IMR-90 (cell line): ENCODE measurements at regions not wholly inside any gene's neighbourhood (a gene's known extent, or its start where the extent isn't known, plus 50 kb on each side); places are given as distances from the start of the nearest gene placed in this dataset.

Experiments used
- ATAC-seq: fragments of 200-7000 bp; cut with Tn5 transposase; 2 replicates; pipeline ENCODE4 v1.9.1; 2020; ENCODE audit warnings: low read depth, mild to moderate bottlenecking, moderate library complexity
- BruUV-seq: library from RNA; stranded (reverse); fragments of 400-500 nt; replicated peaks from 2 replicates; lab custom pipeline; 2021; lab: Mats Ljungman, UMichigan
- CTCF ChIA-PET: fragments of 300-600 bp; formaldehyde crosslinking; extraction: SDS; loops from one replicate; lab custom pipeline; 2021; ENCODE audit warnings: antibody characterized with exemption; lab: Yijun Ruan, JAX
- POLR2A ChIA-PET: fragments of 300-600 bp; sonication (Branson Sonifier 250); formaldehyde crosslinking; loops from one replicate; lab custom pipeline; 2022; ENCODE audit warnings: antibody characterized with exemption; ENCODE audit not compliant: unreplicated experiment; lab: Charles Lee
- DNase-seq: peaks from one replicate; pipeline ENCODE4 v3.0.0; 2013
- H2AFZ ChIP-seq: replicated peaks from 2 replicates; pipeline ENCODE3; 2013; ENCODE audit warnings: low read length, mild to moderate bottlenecking; ENCODE audit not compliant: poor library complexity
- H2AK5ac ChIP-seq: 2 replicates; pipeline ENCODE4 v1.6.1; 2013; ENCODE audit warnings: low read depth, low read length, inconsistent platforms
- H2AK9ac ChIP-seq: replicated peaks from 2 replicates; pipeline ENCODE3; 2013; ENCODE audit warnings: mild to moderate bottlenecking, low read depth, low read length, moderate library complexity; ENCODE audit not compliant: poor library complexity
- H2BK120ac ChIP-seq: 2 replicates; pipeline ENCODE4 v1.6.1; 2013; ENCODE audit warnings: low read depth, low read length, inconsistent platforms
- H2BK15ac ChIP-seq: 3 replicates; pipeline ENCODE4 v1.6.1; 2013; ENCODE audit warnings: low read depth, low read length, inconsistent platforms
- H2BK20ac ChIP-seq: 2 replicates; pipeline ENCODE4 v1.6.1; 2013; ENCODE audit warnings: low read depth, mild to moderate bottlenecking, inconsistent platforms, low read length, moderate library complexity
- H2BK5ac ChIP-seq: 2 replicates; pipeline ENCODE4 v1.6.1; 2013; ENCODE audit warnings: mild to moderate bottlenecking, low read depth, low read length, inconsistent platforms; ENCODE audit not compliant: poor library complexity, severe bottlenecking
- H3K14ac ChIP-seq: replicated peaks from 2 replicates; pipeline ENCODE4 v1.6.1; 2013; ENCODE audit warnings: low read depth, low read length, inconsistent platforms
- H3K18ac ChIP-seq: 2 replicates; pipeline ENCODE4 v1.6.1; 2013; ENCODE audit warnings: low read depth, low read length, control low read depth
- H3K23ac ChIP-seq: 2 replicates; pipeline ENCODE4 v1.6.1; 2013; ENCODE audit warnings: low read depth, low read length, inconsistent platforms
- H3K27ac ChIP-seq: 2 replicates; pipeline ENCODE4 v1.5.1; 2013; ENCODE audit warnings: mild to moderate bottlenecking, control low read depth, low read length; ENCODE audit not compliant: insufficient read depth
- H3K27me3 ChIP-seq: 2 replicates; pipeline ENCODE4 v1.6.1; 2013; ENCODE audit warnings: low read length; ENCODE audit not compliant: control insufficient read depth, insufficient read depth
- H3K36me3 ChIP-seq: 2 replicates; pipeline ENCODE4 v1.6.1; 2013; ENCODE audit warnings: low read length, mixed read lengths; ENCODE audit not compliant: control insufficient read depth, insufficient read depth
- H3K4ac ChIP-seq: 2 replicates; pipeline ENCODE4 v1.6.1; 2013; ENCODE audit warnings: low read depth, low read length, inconsistent platforms
- H3K4me1 ChIP-seq: 2 replicates; pipeline ENCODE4 v1.6.1; 2013; ENCODE audit warnings: low read length, mixed read lengths; ENCODE audit not compliant: control insufficient read depth, insufficient read depth
- H3K4me2 ChIP-seq: 2 replicates; pipeline ENCODE4 v1.6.1; 2013; ENCODE audit warnings: low read depth, mild to moderate bottlenecking, control low read depth, low read length, moderate library complexity
- H3K4me3 ChIP-seq: 2 replicates; pipeline ENCODE4 v1.5.1; 2013; ENCODE audit warnings: low read depth, mild to moderate bottlenecking, control low read depth, low read length, moderate library complexity; ENCODE audit not compliant: insufficient read depth
- H3K56ac ChIP-seq: 2 replicates; pipeline ENCODE4 v1.6.1; 2013; ENCODE audit warnings: low read length, inconsistent platforms; ENCODE audit not compliant: insufficient read depth; ENCODE audit errors: extremely low read depth
- H3K79me1 ChIP-seq, 2 experiments: 2 replicates each; pipeline ENCODE4 v1.6.1; 2013; ENCODE audit warnings: low read length in 2 of 2, inconsistent platforms in 1 of 2, low read depth in 1 of 2
- H3K9ac ChIP-seq: 2 replicates; pipeline ENCODE4 v1.6.1; 2013; ENCODE audit warnings: low read depth, low read length, control low read depth
- H3K9me1 ChIP-seq: 2 replicates; pipeline ENCODE4 v1.6.1; 2013; ENCODE audit warnings: low read length, inconsistent platforms; ENCODE audit not compliant: insufficient read depth
- H3K9me3 ChIP-seq: 2 replicates; pipeline ENCODE4 v1.6.1; 2013; ENCODE audit warnings: low read length; ENCODE audit not compliant: control insufficient read depth, insufficient read depth
- H4K20me1 ChIP-seq: 2 replicates; pipeline ENCODE4 v1.6.1; 2013; ENCODE audit warnings: low read length, inconsistent platforms; ENCODE audit not compliant: insufficient read depth
- H4K5ac ChIP-seq: 2 replicates; pipeline ENCODE4 v1.6.1; 2013; ENCODE audit warnings: mild to moderate bottlenecking, low read depth, low read length, control low read depth
- H4K8ac ChIP-seq, 2 experiments: 2 replicates each; pipeline ENCODE4 v1.6.1; 2013; ENCODE audit warnings: low read depth in 2 of 2, low read length in 2 of 2, control low read depth in 1 of 2, inconsistent platforms in 1 of 2
- H4K91ac ChIP-seq: 2 replicates; pipeline ENCODE4 v1.6.1; 2013; ENCODE audit warnings: low read depth, low read length, inconsistent platforms; ENCODE audit not compliant: insufficient read depth
- BHLHE40 ChIP-seq: fragments of 150-350 bp; IDR thresholded peaks from 2 replicates; pipeline ENCODE4 v1.6.1; 2016; ENCODE audit warnings: mild to moderate bottlenecking, low read depth, low read length
- CEBPB ChIP-seq: IDR thresholded peaks from 2 replicates; pipeline ENCODE4 v1.6.1; 2012; ENCODE audit warnings: low read depth, low read length, improper control_type of control experiment
- CHD1 ChIP-seq: IDR thresholded peaks from 2 replicates; pipeline ENCODE4 v1.6.1; 2012; ENCODE audit warnings: low read depth, low read length, improper control_type of control experiment
- CTCF ChIP-seq: conservative IDR thresholded peaks from 2 replicates; pipeline ENCODE4 v1.5.1; 2012; ENCODE audit warnings: mild to moderate bottlenecking, low read depth, low read length, improper control_type of control experiment
- ELK1 ChIP-seq: fragments of 150-350 bp; IDR thresholded peaks from 2 replicates; pipeline ENCODE4 v1.6.1; 2016; ENCODE audit warnings: low read depth, mild to moderate bottlenecking, low read length, moderate library complexity, borderline replicate concordance
- FOS ChIP-seq: fragments of 150-350 bp; IDR thresholded peaks from 2 replicates; pipeline ENCODE4 v1.6.1; 2016; ENCODE audit warnings: low read depth, low read length
- MAFK ChIP-seq: IDR thresholded peaks from 2 replicates; pipeline ENCODE4 v1.6.1; 2012; ENCODE audit warnings: low read depth, low read length, improper control_type of control experiment
- MAZ ChIP-seq: IDR thresholded peaks from 2 replicates; pipeline ENCODE4 v1.6.1; 2012; ENCODE audit warnings: low read depth, mild to moderate bottlenecking, low read length, improper control_type of control experiment, moderate library complexity, borderline replicate concordance
- MXI1 ChIP-seq: IDR thresholded peaks from 2 replicates; pipeline ENCODE4 v1.6.1; 2012; ENCODE audit warnings: low read depth, mild to moderate bottlenecking, low read length, moderate library complexity, borderline replicate concordance
- NFE2L2 ChIP-seq: fragments of 150-350 bp; IDR thresholded peaks from 2 replicates; pipeline ENCODE4 v1.6.1; 2016; ENCODE audit warnings: low read depth, mild to moderate bottlenecking, low read length
- POLR2A ChIP-seq: IDR thresholded peaks from 2 replicates; pipeline ENCODE4 v1.6.1; 2012; ENCODE audit warnings: mild to moderate bottlenecking, low read depth, low read length
- RAD21 ChIP-seq: IDR thresholded peaks from 2 replicates; pipeline ENCODE4 v1.6.1; 2012; ENCODE audit warnings: low read length, improper control_type of control experiment
- RCOR1 ChIP-seq: IDR thresholded peaks from 2 replicates; pipeline ENCODE4 v1.6.1; 2012; ENCODE audit warnings: mild to moderate bottlenecking, low read length, improper control_type of control experiment; ENCODE audit not compliant: insufficient replicate concordance
- RFX5 ChIP-seq: IDR thresholded peaks from 2 replicates; pipeline ENCODE4 v1.8.0; 2012; ENCODE audit warnings: low read depth, mild to moderate bottlenecking, low read length, moderate library complexity
- SMC3 ChIP-seq: fragments of 150-350 bp; IDR thresholded peaks from 2 replicates; pipeline ENCODE4 v1.6.1; 2016; ENCODE audit warnings: low read depth, mild to moderate bottlenecking, antibody characterized with exemption, low read length, moderate library complexity
- WGBS, 2 experiments: methylation state at CpG; one replicate each; pipeline versions ENCODE4 v1.1.5 to v1.1.7; 2013; ENCODE audit warnings: missing lambda C conversion rate in 2 of 2; ENCODE audit not compliant: insufficient read length in 1 of 2; ENCODE audit errors: extremely low coverage in 2 of 2; 5-methylcytosine and 5-hydroxymethylcytosine counted together
- dilution Hi-C: fragments of 300-500 bp; cut with HindIII; formaldehyde crosslinking; loops from one replicate; pipeline ENCODE4 v1.14.3; 2018; ENCODE audit warnings: low sequenced_read_pairs; ENCODE audit not compliant: unreplicated experiment
- in situ Hi-C: fragments of 300-500 bp; cut with MboI; formaldehyde crosslinking; loops from 3 replicates; pipeline ENCODE4 v1.14.3; 2019; ENCODE audit warnings: low sequenced_read_pairs, inconsistent platforms, mixed read lengths
- intact Hi-C: fragments of 100-400 bp; cut with micrococcal nuclease; formaldehyde crosslinking; loops from 2 replicates; pipeline ENCODE4 v1.10.0; 2022
- TF ChIP-seq, protein P1 (sequence below): fragments of 150-350 bp; IDR thresholded peaks from 2 replicates; pipeline ENCODE4 v1.6.1; 2017; ENCODE audit warnings: mild to moderate bottlenecking, antibody characterized with exemption, low read length, low read depth

DNA sequence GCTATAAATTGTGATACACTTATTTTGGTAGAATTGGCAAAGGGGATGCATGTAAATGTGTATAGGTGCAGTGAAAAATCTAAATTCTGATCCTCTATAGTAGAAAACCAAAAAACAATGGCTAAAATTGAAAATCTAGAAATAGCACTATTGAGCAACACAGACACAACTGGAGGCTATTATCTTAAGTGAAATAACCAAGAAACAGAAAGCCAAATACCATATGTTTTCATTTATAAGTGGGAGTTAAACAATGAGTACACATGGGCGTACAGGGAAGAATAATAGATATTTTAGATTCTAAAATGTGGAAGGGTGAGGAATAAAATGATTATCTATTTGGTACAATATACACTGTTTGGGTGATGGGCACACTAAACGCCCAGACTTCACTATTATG lies 183.2 kb upstream of the TUSC1 start:
- dilution Hi-C loops: no loop called here
- no peaks in the 10 kb centered on the region for H3K4me1 ChIP-seq
- no peak overlapping the region for H2BK20ac ChIP-seq
- WGBS, 2 experiments: no CpG with 5 or more reads among the region's 2 CpGs
- H3K4me2 ChIP-seq: no peak overlapping the region
- no peak overlapping the region for H2BK15ac ChIP-seq
- no peaks in the 10 kb centered on the region for H3K9me1 ChIP-seq
- H4K5ac ChIP-seq: no peak overlapping the region
- no peak overlapping the region for H3K4ac ChIP-seq
- in situ Hi-C loops: no loop called here
- ChIA-PET POLR2A (no interaction called here), CTCF (no interaction called here)
- no peak overlapping the region for H2BK5ac ChIP-seq
- no peaks in the 10 kb centered on the region for H4K20me1 ChIP-seq
- no peaks in the 10 kb centered on the region for H3K36me3 ChIP-seq
- ATAC-seq: no peak
- no peak overlapping the region for H4K8ac ChIP-seq
- H3K27ac ChIP-seq: no peak overlapping the region
- no peaks in the 10 kb centered on the region for H3K79me1 ChIP-seq
- H3K9ac ChIP-seq: no peak overlapping the region
- H2AFZ ChIP-seq: no peak overlapping the region
- no TSS peak for BruUV-seq
- H3K27me3 ChIP-seq: no peaks in the 10 kb centered on the region
- no peak overlapping the region for H3K56ac ChIP-seq
- H3K18ac ChIP-seq: no peak overlapping the region
- H3K9me3 ChIP-seq: no peaks in the 10 kb centered on the region
- no peak overlapping the region for H2BK120ac ChIP-seq
- no peak overlapping the region for H4K91ac ChIP-seq
- H2AK5ac ChIP-seq: no peak overlapping the region
- TF ChIP-seq POLR2A: no peak
- no peak for TF ChIP-seq RCOR1
- TF ChIP-seq CEBPB: no peak
- TF ChIP-seq, protein P1, sequence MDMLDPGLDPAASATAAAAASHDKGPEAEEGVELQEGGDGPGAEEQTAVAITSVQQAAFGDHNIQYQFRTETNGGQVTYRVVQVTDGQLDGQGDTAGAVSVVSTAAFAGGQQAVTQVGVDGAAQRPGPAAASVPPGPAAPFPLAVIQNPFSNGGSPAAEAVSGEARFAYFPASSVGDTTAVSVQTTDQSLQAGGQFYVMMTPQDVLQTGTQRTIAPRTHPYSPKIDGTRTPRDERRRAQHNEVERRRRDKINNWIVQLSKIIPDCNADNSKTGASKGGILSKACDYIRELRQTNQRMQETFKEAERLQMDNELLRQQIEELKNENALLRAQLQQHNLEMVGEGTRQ: no peak
- TF ChIP-seq MAZ: no peak
- TF ChIP-seq BHLHE40: no peak
- no peak for TF ChIP-seq MAFK
- TF ChIP-seq RFX5: no peak
- TF ChIP-seq SMC3: no peak
- TF ChIP-seq CTCF: no peak
- TF ChIP-seq MXI1: no peak
- no peak for TF ChIP-seq CHD1
- no peak for TF ChIP-seq FOS
- no peak for TF ChIP-seq NFE2L2
- no peak for TF ChIP-seq RAD21
- no peak for TF ChIP-seq ELK1
- no peak for DNase-seq
- no peak overlapping the region for H2AK9ac ChIP-seq
- intact Hi-C loops: no loop called here
- H3K23ac ChIP-seq: no peak overlapping the region
- H3K4me3 ChIP-seq: no peak overlapping the region
- H3K14ac ChIP-seq: no peak overlapping the region
